Activated naive CD8-positive, alpha-beta T cell treated with anti-CD3 and anti-CD28 coated beads, Interleukin-2, amount 50 U/mL, for 24 hours (primary cell): ENCODE measurements at regions not wholly inside any gene's neighbourhood (a gene's known extent, or its start where the extent isn't known, plus 50 kb on each side); places are given as distances from the start of the nearest gene placed in this dataset.

ENCODE experiments used
- ATAC-seq: fragments of 150-1000 bp; cut with Tn5 transposase; one replicate; pipeline ENCODE4 v1.10.0; 2021
- DNase-seq: peaks from one replicate; pipeline ENCODE4 v3.0.0; 2021
- H3K27ac Mint-ChIP-seq: one replicate; pipeline ENCODE4 v1.8.0; 2021; ENCODE audit warnings: mild to moderate bottlenecking, mixed read lengths
- H3K27me3 Mint-ChIP-seq: one replicate; pipeline ENCODE4 v1.8.0; 2021; ENCODE audit warnings: mixed read lengths
- H3K36me3 Mint-ChIP-seq: one replicate; pipeline ENCODE4 v1.8.0; 2021; ENCODE audit warnings: low read depth, mixed read lengths
- H3K4me1 Mint-ChIP-seq: one replicate; pipeline ENCODE4 v1.8.0; 2021; ENCODE audit warnings: mixed read lengths
- H3K4me3 Mint-ChIP-seq: one replicate; pipeline ENCODE4 v1.8.0; 2021; ENCODE audit warnings: mild to moderate bottlenecking, moderate library complexity, mixed read lengths
- H3K9me3 Mint-ChIP-seq: one replicate; pipeline ENCODE4 v1.8.0; 2021; ENCODE audit warnings: mixed read lengths

DNA sequence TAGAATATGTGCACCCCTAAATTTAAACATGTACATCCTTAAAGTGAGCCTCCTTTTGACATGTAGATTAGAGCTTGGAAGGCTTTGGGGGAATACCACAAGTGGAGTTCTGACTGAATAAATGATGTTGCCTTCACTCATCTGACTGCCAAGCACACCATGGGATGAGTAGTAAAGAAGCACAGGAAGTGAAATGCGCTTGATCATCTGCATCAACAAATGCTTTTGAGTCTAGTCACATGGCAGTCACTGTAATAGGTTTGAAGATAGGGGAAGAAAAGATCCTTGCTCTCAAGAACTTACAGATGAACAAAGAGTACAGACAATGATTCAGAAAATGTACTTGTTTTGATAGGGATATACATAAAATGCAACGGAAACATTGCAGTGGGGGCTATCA lies 62.0 kb upstream of the STARD4 start:
- Mint-ChIP-seq H3K27me3 (peaks cover 7% of the 10 kb centered on the region), H3K27ac (no peak overlapping the region), H3K4me3 (no peak overlapping the region), H3K9me3 (peaks cover 4% of the 10 kb centered on the region), H3K36me3 (no peaks in the 10 kb centered on the region), H3K4me1 (no peaks in the 10 kb centered on the region)
- ATAC-seq (no peak), DNase-seq (no peak)

- peaks cover 3% of the 10 kb centered on the region for H3K27me3 Mint-ChIP-seq
- H3K27ac Mint-ChIP-seq: no peak overlapping the region
- H3K4me3 Mint-ChIP-seq: no peak overlapping the region
- H3K9me3 Mint-ChIP-seq: peaks cover 4% of the 10 kb centered on the region
- DNase-seq (no peak), ATAC-seq (no peak)
- no peaks in the 10 kb centered on the region for H3K4me1 Mint-ChIP-seq
- no peaks in the 10 kb centered on the region for H3K36me3 Mint-ChIP-seq
Measured at GRCh38 chr5:111572561-111572960, 60.2 kb upstream of the STARD4 start.

DNA sequence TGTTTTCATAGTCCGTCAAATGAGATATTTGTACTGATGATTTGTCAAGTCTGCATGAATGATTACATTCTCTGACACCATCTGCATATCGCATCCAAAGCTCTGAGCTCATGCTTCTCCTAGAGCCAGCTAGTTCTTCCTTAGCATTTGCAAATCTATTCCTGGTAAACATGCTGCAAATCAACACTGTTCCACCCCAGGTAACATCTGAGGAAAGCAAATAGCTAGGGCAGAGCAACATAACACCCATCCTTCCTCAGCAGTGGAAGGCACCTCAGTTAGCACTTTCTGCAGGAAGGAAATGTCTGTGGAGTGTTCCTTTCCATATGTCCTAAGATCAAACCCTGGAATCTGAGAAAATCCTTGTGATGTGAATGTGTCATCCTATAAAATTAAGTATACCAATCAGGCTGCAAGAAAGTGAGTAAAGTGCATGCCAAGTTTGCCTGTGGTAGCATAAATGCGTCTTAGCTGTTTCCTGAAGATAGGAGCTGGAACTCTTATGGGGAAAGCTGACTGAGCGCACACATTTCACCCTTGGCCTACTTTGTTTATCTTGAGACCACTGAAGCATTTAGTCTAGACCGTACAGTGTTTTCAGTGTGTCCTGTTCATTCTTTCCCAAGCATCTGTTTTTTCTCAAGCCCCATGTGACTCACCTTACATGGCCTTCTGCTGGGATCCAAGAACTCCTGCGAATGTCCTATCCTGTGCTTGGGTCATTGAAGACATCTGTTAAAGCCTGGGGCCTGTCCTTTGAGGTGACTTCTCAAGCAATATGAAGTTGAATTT lies 50.9 kb upstream of the STARD4 start:
- ATAC-seq: no peak
- peaks cover 9% of the 10 kb centered on the region for H3K9me3 Mint-ChIP-seq
- no peak overlapping the region for H3K27ac Mint-ChIP-seq
- no peaks in the 10 kb centered on the region for H3K36me3 Mint-ChIP-seq
- no peak for DNase-seq
- no peaks in the 10 kb centered on the region for H3K4me1 Mint-ChIP-seq
- peaks cover 6% of the 10 kb centered on the region for H3K27me3 Mint-ChIP-seq
- no peak overlapping the region for H3K4me3 Mint-ChIP-seq

GRCh38 chr5:111562561-111562960 lies 50.2 kb upstream of the STARD4 start:
- no peaks in the 10 kb centered on the region for H3K4me1 Mint-ChIP-seq
- H3K4me3 Mint-ChIP-seq: no peak overlapping the region
- no peaks in the 10 kb centered on the region for H3K36me3 Mint-ChIP-seq
- DNase-seq (no peak), ATAC-seq (no peak)
- peaks cover 9% of the 10 kb centered on the region for H3K9me3 Mint-ChIP-seq
- H3K27ac Mint-ChIP-seq: no peak overlapping the region
- H3K27me3 Mint-ChIP-seq: peaks cover 6% of the 10 kb centered on the region
